ENCODE measurements at regions not wholly inside any gene's neighbourhood (a gene's known extent, or its start where the extent isn't known, plus 50 kb on each side); places are given as distances from the start of the nearest gene placed in this dataset.

DNA sequence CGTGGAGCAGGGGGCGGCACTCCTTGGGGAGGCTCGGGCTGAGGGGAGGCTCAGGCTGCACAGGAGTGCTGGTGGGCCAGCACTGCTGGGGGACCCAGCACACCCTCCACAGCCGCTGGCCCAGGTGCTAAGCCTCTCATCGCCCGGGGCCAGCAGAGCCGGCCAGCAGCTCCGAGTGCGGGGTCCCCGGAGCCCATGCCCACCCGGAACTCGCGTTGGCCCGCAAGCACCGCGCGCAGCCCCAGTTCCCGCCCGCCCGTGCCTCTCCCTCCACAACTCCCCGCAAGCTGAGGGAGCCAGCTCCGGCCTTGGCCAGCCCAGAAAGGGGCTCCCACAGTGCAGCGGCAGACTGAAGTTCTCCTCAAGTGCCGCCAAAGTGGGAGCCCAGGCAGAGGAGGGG, 2266.8 kb downstream of the LRRC4C start:
- TF ChIP-seq, protein P1, sequence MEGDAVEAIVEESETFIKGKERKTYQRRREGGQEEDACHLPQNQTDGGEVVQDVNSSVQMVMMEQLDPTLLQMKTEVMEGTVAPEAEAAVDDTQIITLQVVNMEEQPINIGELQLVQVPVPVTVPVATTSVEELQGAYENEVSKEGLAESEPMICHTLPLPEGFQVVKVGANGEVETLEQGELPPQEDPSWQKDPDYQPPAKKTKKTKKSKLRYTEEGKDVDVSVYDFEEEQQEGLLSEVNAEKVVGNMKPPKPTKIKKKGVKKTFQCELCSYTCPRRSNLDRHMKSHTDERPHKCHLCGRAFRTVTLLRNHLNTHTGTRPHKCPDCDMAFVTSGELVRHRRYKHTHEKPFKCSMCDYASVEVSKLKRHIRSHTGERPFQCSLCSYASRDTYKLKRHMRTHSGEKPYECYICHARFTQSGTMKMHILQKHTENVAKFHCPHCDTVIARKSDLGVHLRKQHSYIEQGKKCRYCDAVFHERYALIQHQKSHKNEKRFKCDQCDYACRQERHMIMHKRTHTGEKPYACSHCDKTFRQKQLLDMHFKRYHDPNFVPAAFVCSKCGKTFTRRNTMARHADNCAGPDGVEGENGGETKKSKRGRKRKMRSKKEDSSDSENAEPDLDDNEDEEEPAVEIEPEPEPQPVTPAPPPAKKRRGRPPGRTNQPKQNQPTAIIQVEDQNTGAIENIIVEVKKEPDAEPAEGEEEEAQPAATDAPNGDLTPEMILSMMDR (IDR thresholded peaks at IDR 0.05): no peak
- TF ChIP-seq CEBPB (IDR thresholded peaks at IDR 0.05) (no peak), RAD21 (conservative IDR thresholded peaks at IDR 0.05 in 1 of 2, IDR thresholded peaks at IDR 0.05 in 1 of 2) (no peak), POLR2A (IDR thresholded peaks at IDR 0.05; ENCODE audit: low read length) (no peak), PHF8 (IDR thresholded peaks at IDR 0.05; ENCODE audit: borderline replicate concordance, low read depth) (no peak), POLR2AphosphoS2 (conservative IDR thresholded peaks at IDR 0.05; ENCODE audit: low read length) (no peak), NFE2L2 (conservative IDR thresholded peaks at IDR 0.05; ENCODE audit: low read length) (no peak), RNF2 (IDR thresholded peaks at IDR 0.05; ENCODE audit: borderline replicate concordance, low read depth) (no peak), ZFP36 (IDR thresholded peaks at IDR 0.05; ENCODE audit: borderline replicate concordance, partially characterized antibody) (no peak), RCOR1 (IDR thresholded peaks at IDR 0.05; ENCODE audit: low read depth, low read length) (no peak)
- TF ChIP-seq, protein P2, sequence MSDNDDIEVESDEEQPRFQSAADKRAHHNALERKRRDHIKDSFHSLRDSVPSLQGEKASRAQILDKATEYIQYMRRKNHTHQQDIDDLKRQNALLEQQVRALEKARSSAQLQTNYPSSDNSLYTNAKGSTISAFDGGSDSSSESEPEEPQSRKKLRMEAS (IDR thresholded peaks at IDR 0.05): no peak
- TF ChIP-seq, protein P3, sequence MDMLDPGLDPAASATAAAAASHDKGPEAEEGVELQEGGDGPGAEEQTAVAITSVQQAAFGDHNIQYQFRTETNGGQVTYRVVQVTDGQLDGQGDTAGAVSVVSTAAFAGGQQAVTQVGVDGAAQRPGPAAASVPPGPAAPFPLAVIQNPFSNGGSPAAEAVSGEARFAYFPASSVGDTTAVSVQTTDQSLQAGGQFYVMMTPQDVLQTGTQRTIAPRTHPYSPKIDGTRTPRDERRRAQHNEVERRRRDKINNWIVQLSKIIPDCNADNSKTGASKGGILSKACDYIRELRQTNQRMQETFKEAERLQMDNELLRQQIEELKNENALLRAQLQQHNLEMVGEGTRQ (IDR thresholded peaks at IDR 0.05): no peak
